GM19397 (cell line): ENCODE measurements at regions not wholly inside any gene's neighbourhood (a gene's known extent, or its start where the extent isn't known, plus 50 kb on each side); places are given as distances from the start of the nearest gene placed in this dataset.

Experiments used
- ATAC-seq: cut with Tn5 transposase; IDR thresholded peaks from one replicate; pipeline ENCODE4 v1.9.1; 2021; ENCODE audit warnings: mild to moderate bottlenecking, moderate library complexity; ENCODE audit not compliant: unreplicated experiment

- ATAC-seq = no peak
Measured at GRCh38 chr12:124459852-124460645, 107.4 kb downstream of the NCOR2 start.

GRCh38 chr12:124458992-124459851 lies 108.2 kb downstream of the NCOR2 start:
- ATAC-seq = no peak

- no peak for ATAC-seq
Measured at GRCh38 chr12:124458220-124458991, 109.0 kb downstream of the NCOR2 start.

- peak; percentile 33 for ATAC-seq
Measured at GRCh38 chr12:124457287-124458219, 109.9 kb downstream of the NCOR2 start.

GRCh38 chr12:124456652-124457152 lies 110.7 kb downstream of the NCOR2 start:
- ATAC-seq = peak; percentile 25

- ATAC-seq = no peak
Measured at GRCh38 chr12:124456133-124456651, 111.2 kb downstream of the NCOR2 start.

- no peak for ATAC-seq
Measured at GRCh38 chr12:124455336-124455735, 112.1 kb downstream of the NCOR2 start.

GRCh38 chr12:124454735-124455134 lies 112.7 kb downstream of the NCOR2 start:
- ATAC-seq = no peak

GRCh38 chr12:124454352-124454725 lies 113.1 kb downstream of the NCOR2 start:
- ATAC-seq = no peak

- peak; percentile 66 for ATAC-seq
Measured at GRCh38 chr12:124453419-124454351, 113.7 kb downstream of the NCOR2 start.

- ATAC-seq = no peak
Measured at GRCh38 chr12:124452576-124453331, 114.7 kb downstream of the NCOR2 start.

- no peak for ATAC-seq
Measured at GRCh38 chr12:124451637-124452243, 115.7 kb downstream of the NCOR2 start.

GRCh38 chr12:124451016-124451415 lies 116.4 kb downstream of the NCOR2 start:
- ATAC-seq = no peak

GRCh38 chr12:124450376-124450750 lies 117.0 kb downstream of the NCOR2 start:
- no peak for ATAC-seq

GRCh38 chr12:124449623-124450375 lies 117.6 kb downstream of the NCOR2 start:
- no peak for ATAC-seq

GRCh38 chr12:124448955-124449622 lies 118.3 kb downstream of the NCOR2 start:
- no peak for ATAC-seq
